GM21529 (cell line): ENCODE measurements at regions not wholly inside any gene's neighbourhood (a gene's known extent, or its start where the extent isn't known, plus 50 kb on each side); places are given as distances from the start of the nearest gene placed in this dataset.
"Not testable (repeated sequence)": the region's sequence is repeated elsewhere in the genome, so short reads cannot be mapped to it uniquely, and the experiment has no call there.

Experiments used
- ATAC-seq: cut with Tn5 transposase; IDR thresholded peaks from one replicate; pipeline ENCODE4 v1.9.1; 2021; ENCODE audit not compliant: unreplicated experiment

GRCh38 chr22:33971561-33971961 lies 51.3 kb upstream of the LARGE1 start:
- ATAC-seq: no peak

- no peak for ATAC-seq
Observed at GRCh38 chr22:33975841-33976240, 55.6 kb upstream of the LARGE1 start.

GRCh38 chr22:33983558-33983957 lies 63.3 kb upstream of the LARGE1 start:
- no peak for ATAC-seq

- no peak for ATAC-seq
Observed at GRCh38 chr22:33984211-33984610, 63.9 kb upstream of the LARGE1 start.

- ATAC-seq: no peak
Observed at GRCh38 chr22:33984656-33985285, 64.5 kb upstream of the LARGE1 start.

- no peak for ATAC-seq
Observed at GRCh38 chr22:33985506-33985905, 65.2 kb upstream of the LARGE1 start.

DNA sequence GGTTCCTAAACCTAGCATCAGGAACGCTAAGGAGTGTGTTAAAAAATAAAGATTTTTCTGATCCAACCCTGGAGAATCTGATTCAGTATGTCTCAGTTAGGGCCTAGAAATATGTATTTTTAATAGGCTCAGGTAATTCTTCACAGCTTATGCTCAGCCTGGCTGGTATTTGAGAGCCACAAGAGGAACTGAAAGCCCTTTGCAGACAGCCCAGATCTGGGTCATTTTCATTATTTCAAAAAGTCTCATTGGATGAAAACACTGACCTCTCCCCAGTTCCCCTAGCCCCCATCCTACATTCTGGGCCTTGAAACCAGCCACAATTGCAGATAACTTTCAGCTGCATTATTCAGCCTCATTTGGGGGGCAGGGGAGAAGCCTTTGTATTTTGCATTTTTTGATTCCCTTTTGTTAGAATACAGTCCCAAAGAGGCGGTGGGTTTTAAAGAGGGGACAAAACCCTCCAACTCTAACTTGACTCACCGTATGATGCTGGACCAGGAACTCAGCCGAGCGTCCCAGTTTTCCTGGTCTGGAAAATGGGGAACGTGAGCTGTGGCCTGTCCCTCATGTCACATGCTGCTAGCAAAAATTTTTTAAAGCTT lies 66.0 kb upstream of the LARGE1 start:
- ATAC-seq: no peak

- no peak for ATAC-seq
Observed at GRCh38 chr22:33986954-33987353, 66.7 kb upstream of the LARGE1 start.

DNA sequence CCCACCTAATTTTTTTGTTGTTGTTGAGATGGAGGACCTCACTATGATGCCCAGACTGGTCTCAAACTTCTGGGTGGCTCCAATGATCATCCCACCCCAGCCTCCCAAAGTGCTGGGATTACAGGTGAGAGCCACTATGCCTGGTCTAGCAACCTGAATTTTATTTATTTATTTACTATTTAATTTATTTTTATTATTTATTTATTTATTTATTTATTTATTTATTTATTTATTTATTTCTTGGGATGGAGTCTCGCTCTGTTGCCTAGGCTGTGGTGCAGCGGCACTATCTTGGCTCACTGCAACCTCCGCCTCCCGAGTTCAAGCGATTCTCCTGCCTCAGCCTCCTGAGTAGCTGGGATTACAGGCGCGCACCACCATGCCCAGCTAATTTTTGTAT lies 69.0 kb upstream of the LARGE1 start:
- ATAC-seq: not testable (repeated sequence)

DNA sequence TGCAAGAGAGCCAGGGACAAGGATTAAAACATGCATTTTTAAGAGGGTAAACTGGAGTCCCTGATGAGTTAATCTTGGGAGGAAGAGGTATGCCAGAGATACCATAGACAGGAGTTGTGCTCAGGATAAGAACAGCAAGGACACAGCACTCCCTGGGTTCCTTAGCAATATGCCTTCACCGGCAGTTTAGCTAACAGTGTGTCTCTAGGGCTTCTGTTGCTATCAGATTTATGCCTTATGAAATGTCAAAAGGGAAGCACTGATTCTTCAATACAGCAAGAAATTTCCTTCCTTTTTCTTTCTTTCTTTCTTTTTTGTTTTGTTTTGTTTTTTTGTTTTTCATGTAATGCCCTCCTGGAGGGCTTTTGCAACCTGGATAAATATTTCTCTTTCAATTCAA lies 71.3 kb upstream of the LARGE1 start:
- ATAC-seq: no peak

- no peak for ATAC-seq
Observed at GRCh38 chr22:33996824-33997223, 76.5 kb upstream of the LARGE1 start.

DNA sequence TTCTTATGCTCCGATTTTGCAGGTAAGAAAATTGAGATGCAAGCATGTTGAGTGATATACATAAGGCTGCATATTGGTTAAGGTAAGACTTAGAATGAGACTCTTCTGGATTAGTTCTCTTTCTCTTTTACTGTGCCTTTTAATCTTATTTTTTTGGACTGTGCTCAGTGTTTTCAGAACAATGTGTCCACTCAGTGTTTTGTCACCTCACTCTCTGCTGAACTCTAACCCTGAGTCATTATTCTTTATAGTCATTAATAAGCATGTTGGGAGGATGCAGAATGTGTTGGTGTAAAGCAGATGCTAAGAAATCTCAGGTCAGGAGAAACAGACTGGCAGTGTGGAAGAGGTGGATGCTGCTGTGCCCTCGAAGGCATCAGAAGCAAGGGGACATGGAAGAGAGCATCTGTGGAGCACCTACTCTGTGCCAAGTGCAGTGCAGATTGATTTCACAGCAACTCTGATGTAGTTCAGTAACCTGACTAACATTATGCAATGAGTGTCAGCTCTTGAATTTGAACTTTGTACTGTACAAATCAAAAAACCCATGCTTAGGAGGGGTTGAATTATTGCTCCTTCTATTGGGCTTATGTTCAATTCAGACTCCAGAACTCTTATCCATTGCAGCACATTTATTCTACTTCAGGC lies 80.7 kb upstream of the LARGE1 start:
- ATAC-seq: no peak

- no peak for ATAC-seq
Observed at GRCh38 chr22:34001701-34002466, 81.6 kb upstream of the LARGE1 start.

DNA sequence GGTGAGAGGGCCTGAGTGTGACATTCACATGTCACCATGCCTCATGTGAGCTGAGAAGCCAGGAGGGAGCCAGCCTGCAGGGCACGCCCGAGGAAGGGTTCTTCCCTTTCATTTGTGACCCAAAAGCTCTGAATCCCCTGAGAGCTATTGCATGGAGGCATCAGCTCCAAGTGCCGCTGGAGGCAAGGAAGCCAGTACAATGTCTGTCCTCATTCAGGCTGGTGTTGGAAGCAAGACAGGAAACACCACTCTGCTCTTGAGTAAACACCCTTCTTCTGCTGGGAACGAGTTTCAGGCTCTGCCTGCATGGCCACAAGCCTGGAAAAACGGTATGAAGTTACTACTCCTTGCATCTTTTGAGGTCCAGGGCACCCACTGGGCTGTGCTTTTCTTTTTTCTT lies 83.8 kb upstream of the LARGE1 start:
- ATAC-seq: no peak

- ATAC-seq: no peak
Observed at GRCh38 chr22:34010259-34010658, 90.0 kb upstream of the LARGE1 start.

DNA sequence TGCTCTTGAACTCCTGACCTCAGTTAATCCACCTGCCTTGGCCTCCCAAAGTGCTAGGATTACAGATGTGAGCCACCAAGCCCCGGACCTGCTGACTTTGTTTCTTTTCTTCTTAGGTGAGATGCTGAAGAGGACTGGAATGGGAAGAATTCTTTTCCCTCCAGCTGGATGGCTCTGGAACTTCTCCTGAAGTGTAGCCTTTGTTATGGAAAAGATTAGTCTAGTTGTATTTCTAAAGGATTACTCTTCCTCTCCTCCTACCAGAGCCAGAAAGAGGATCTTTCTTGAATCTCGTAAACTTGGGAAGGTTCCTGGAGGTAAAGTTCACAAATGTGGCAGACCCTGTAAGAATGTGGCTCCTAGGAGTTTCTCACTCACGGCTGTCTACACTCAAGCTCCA lies 95.4 kb upstream of the LARGE1 start:
- no peak for ATAC-seq

DNA sequence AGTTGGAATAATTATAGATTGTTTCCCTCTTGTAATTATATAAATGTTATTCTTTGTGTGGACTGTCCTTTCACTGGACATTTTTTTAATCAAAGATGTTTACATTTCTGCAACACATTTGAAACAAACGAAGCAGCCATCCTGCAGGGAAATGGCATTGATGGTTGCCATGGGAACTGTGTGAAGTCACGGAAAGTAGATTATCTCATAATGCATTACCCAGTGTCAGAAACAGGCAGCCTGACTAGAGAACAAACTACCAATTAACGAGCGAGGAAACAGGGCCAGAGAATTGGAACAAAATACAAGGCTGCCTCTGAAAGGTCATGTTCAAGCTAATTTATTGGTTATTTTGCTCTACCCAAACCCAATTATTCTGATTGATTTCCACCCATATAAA lies 96.9 kb upstream of the LARGE1 start:
- no peak for ATAC-seq

DNA sequence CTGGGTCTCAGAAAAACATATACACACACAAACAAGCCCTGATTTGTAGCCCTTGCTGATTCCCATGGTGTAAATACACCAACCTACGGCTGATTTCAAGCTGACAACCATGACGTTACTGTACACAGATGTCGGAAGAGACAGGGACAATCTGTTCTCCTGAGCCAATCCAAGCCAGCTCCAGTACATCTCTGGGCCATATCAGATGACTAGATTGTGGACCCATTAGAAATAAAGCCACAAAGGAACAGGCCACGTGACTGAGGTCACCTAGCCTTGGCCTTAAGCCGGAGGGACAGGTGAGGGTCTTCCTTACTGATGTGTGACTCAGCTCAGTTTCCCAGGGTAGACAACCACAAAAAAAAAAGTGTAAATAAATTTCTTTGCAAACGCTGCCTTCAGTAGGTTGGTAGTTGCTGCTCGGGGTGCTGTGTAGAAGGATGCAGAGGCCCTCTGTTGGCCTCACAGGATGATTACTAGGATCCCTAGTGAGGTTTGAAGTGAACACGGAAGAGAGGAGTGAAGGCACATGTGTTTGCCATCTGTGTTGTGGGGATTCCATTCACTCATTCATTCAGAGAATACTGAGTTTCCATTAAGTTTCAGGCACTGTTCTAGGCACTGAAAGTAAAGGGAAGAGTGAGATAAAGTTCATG lies 99.0 kb upstream of the LARGE1 start:
- no peak for ATAC-seq

- no peak for ATAC-seq
Observed at GRCh38 chr22:34035209-34035608, 114.9 kb upstream of the LARGE1 start.

GRCh38 chr22:34036931-34037330 lies 116.7 kb upstream of the LARGE1 start:
- ATAC-seq: no peak

DNA sequence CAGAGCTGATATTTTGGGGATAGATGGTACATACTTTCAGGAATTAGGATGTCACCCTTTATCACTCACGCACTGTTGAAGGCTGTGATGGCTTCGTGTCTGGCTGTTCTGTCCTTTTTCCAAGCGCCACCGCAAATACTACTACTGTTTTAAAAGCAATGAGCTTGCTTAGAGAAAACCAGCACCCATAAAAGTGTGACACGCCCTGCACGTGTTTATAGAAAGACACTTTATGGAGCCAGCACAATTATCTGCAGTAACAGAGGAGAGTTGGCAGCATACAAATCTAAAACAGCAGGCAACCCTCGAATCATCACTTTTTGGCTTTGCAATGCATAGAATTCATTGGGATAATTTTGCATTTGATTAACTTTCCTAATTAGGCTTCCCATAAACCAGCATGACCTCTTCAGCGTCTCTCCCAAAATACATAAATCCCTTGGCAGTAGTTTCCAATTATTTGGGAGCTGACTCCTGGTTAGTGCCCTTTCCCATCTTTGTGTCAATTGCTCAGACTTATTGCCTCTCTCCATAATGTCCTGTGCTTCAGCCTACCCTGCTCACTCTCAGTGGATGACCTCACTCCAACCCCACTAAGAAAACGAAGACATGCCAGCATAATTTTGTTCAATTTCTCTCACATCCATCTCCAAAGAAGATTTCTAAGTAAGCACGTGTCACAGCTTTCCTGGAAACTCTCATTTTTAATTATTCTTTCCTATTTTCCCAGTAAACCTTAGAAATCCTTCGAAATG lies 118.7 kb upstream of the LARGE1 start:
- ATAC-seq: no peak
